HepG2 (cell line): ENCODE measurements at regions not wholly inside any gene's neighbourhood (a gene's known extent, or its start where the extent isn't known, plus 50 kb on each side); places are given as distances from the start of the nearest gene placed in this dataset.
A peak's percentile ranks its signal among the peaks of the same experiment; 100 is the strongest.

ENCODE experiments used
- AGO2 ChIP-seq: fragments of 200-400 bp; formaldehyde crosslinking; optimal IDR thresholded peaks from 2 replicates; pipeline ENCODE3; 2017; ENCODE audit warnings: mild to moderate bottlenecking, low read depth, low read length, moderate library complexity
- ARHGAP35 ChIP-seq: sonication (generic); formaldehyde crosslinking; IDR thresholded peaks from 2 replicates; pipeline ENCODE4 v1.9.0; 2022; ENCODE audit warnings: mild to moderate bottlenecking, inconsistent platforms, moderate library complexity, missing genetic modification reagents, borderline replicate concordance
- CTCF ChIP-seq: sonication (generic); formaldehyde crosslinking; IDR thresholded peaks from 2 replicates; pipeline ENCODE4 v1.5.0; 2020; ENCODE audit warnings: mild to moderate bottlenecking, missing genetic modification reagents, moderate library complexity
- ESRRA ChIP-seq: sonication (generic); formaldehyde crosslinking; IDR thresholded peaks from 2 replicates; pipeline ENCODE4 v1.5.1; 2020; ENCODE audit warnings: mild to moderate bottlenecking, low read depth, missing genetic modification reagents
- FOSL2 ChIP-seq: sonication (generic); formaldehyde crosslinking; IDR thresholded peaks from 2 replicates; pipeline ENCODE4 v1.4.0; 2020; ENCODE audit warnings: missing genetic modification reagents
- FOXK2 ChIP-seq: fragments of 450-650 bp; IDR thresholded peaks from 2 replicates; pipeline ENCODE4 v1.6.1; 2016
- MEIS2 ChIP-seq: sonication (generic); formaldehyde crosslinking; IDR thresholded peaks from 2 replicates; pipeline ENCODE4 v1.9.0; 2021; ENCODE audit warnings: mild to moderate bottlenecking, missing genetic modification reagents
- NONO ChIP-seq, 2 experiments: fragments of 450-650 bp in 1 of 2; sonication (generic) in 1 of 2; formaldehyde crosslinking in 1 of 2; IDR thresholded peaks in 1 of 2; conservative IDR thresholded peaks in 1 of 2; 2 replicates each; pipeline versions ENCODE4 v1.6.1 to v1.8.0; 2017 to 2022; ENCODE audit warnings: mild to moderate bottlenecking in 1 of 2, missing genetic modification reagents in 1 of 2, moderate library complexity in 1 of 2
- PCBP2 ChIP-seq: fragments of 200-400 bp; formaldehyde crosslinking; optimal IDR thresholded peaks from 2 replicates; pipeline ENCODE3; 2018; ENCODE audit warnings: low read length, low read depth; ENCODE audit not compliant: poor library complexity, severe bottlenecking
- PRMT3 ChIP-seq: sonication (generic); formaldehyde crosslinking; IDR thresholded peaks from 2 replicates; pipeline ENCODE4 v1.8.1; 2022; ENCODE audit warnings: low read depth, mild to moderate bottlenecking, moderate library complexity, missing genetic modification reagents, borderline replicate concordance
- SALL1 ChIP-seq: sonication (generic); formaldehyde crosslinking; IDR thresholded peaks from 2 replicates; pipeline ENCODE4 v1.8.0; 2022; ENCODE audit warnings: mild to moderate bottlenecking, missing genetic modification reagents
- SNAPC2 ChIP-seq: sonication (generic); formaldehyde crosslinking; IDR thresholded peaks from 2 replicates; pipeline ENCODE4 v1.8.1; 2022; ENCODE audit warnings: mild to moderate bottlenecking, missing genetic modification reagents
- STAT5B ChIP-seq: sonication (generic); formaldehyde crosslinking; IDR thresholded peaks from 2 replicates; pipeline ENCODE4 v1.4.0; 2020; ENCODE audit warnings: missing genetic modification reagents
- TBL1XR1 ChIP-seq: fragments of 150-350 bp; IDR thresholded peaks from 2 replicates; pipeline ENCODE4 v1.6.1; 2014; ENCODE audit warnings: borderline replicate concordance, low read length; ENCODE audit not compliant: partially characterized antibody
- TBP ChIP-seq: sonication (generic); formaldehyde crosslinking; IDR thresholded peaks from 2 replicates; pipeline ENCODE4 v1.5.0; 2020; ENCODE audit warnings: missing genetic modification reagents
- TFDP2 ChIP-seq: sonication (generic); formaldehyde crosslinking; IDR thresholded peaks from 2 replicates; pipeline ENCODE4 v1.4.0; 2020; ENCODE audit warnings: missing genetic modification reagents
- YY1 ChIP-seq: IDR thresholded peaks from 2 replicates; pipeline ENCODE4 v1.6.1; 2011; ENCODE audit warnings: low read length, low read depth, moderate library complexity, mild to moderate bottlenecking; ENCODE audit not compliant: insufficient read depth, insufficient replicate concordance
- ZBTB33 ChIP-seq: sonication (generic); formaldehyde crosslinking; IDR thresholded peaks from 2 replicates; pipeline ENCODE4 v1.4.0; 2020; ENCODE audit warnings: missing genetic modification reagents
- ZC3H4 ChIP-seq: sonication (generic); formaldehyde crosslinking; IDR thresholded peaks from 2 replicates; pipeline ENCODE4 v1.4.0; 2020; ENCODE audit warnings: missing genetic modification reagents, borderline replicate concordance
- ZNF230 ChIP-seq: sonication (generic); formaldehyde crosslinking; IDR thresholded peaks from 2 replicates; pipeline ENCODE4 v1.4.0; 2020; ENCODE audit warnings: mild to moderate bottlenecking, missing genetic modification reagents
- ZNF24 ChIP-seq: fragments of 450-650 bp; IDR thresholded peaks from 2 replicates; pipeline ENCODE4 v1.6.1; 2017; ENCODE audit warnings: antibody characterized with exemption, mild to moderate bottlenecking
- ZNF251 ChIP-seq: sonication (generic); formaldehyde crosslinking; IDR thresholded peaks from 2 replicates; pipeline ENCODE4 v1.9.0; 2021; ENCODE audit warnings: mild to moderate bottlenecking, missing genetic modification reagents
- ZNF484 ChIP-seq: sonication (generic); formaldehyde crosslinking; IDR thresholded peaks from 2 replicates; pipeline ENCODE4 v1.5.1; 2020; ENCODE audit warnings: mild to moderate bottlenecking, low read depth, missing genetic modification reagents, borderline replicate concordance
- ZNF674 ChIP-seq: sonication (generic); formaldehyde crosslinking; IDR thresholded peaks from 2 replicates; pipeline ENCODE4 v1.5.0; 2020; ENCODE audit warnings: low read depth, mild to moderate bottlenecking, missing genetic modification reagents
- ZNF839 ChIP-seq: sonication (generic); formaldehyde crosslinking; IDR thresholded peaks from 2 replicates; pipeline ENCODE4 v1.4.0; 2020; ENCODE audit warnings: missing genetic modification reagents, mild to moderate bottlenecking, borderline replicate concordance

- TF ChIP-seq FOXK2 (no peak), SNAPC2 (CRISPR knock-in tag) (no peak), ZNF674 (CRISPR knock-in tag) (no peak), FOSL2 (CRISPR knock-in tag) (peak; percentile 83), YY1 (peak; percentile 79), ESRRA (CRISPR knock-in tag) (peak; percentile 92), MEIS2 (CRISPR knock-in tag) (peak; percentile 68; the same call in 1 of the 2 replicates), NONO (IDR thresholded peaks at IDR 0.05) (no peak), NONO (CRISPR knock-in tag; conservative IDR thresholded peaks at IDR 0.05) (peak; percentile 92), PCBP2 (peak; percentile 0), TBL1XR1 (no peak), STAT5B (CRISPR knock-in tag) (no peak), TBP (CRISPR knock-in tag) (no peak), ZNF230 (CRISPR knock-in tag) (peak; percentile 82; the same call in 1 of the 2 replicates), ZNF251 (no peak), AGO2 (peak; percentile 92), ZBTB33 (CRISPR knock-in tag) (peak; percentile 83), TFDP2 (peak; percentile 74), PRMT3 (CRISPR knock-in tag) (peak; percentile 56; the same call in 1 of the 2 replicates), ZNF24 (peak; percentile 19; the same call in 1 of the 2 replicates), ZC3H4 (CRISPR knock-in tag) (no peak), ZNF484 (CRISPR knock-in tag) (no peak), ARHGAP35 (no peak; the same call in 1 of the 2 replicates), SALL1 (CRISPR knock-in tag) (peak; percentile 95), CTCF (CRISPR knock-in tag) (peak; percentile 99), ZNF839 (CRISPR knock-in tag) (0 out of 2 replicates have a peak, but pooled peaks have one; percentile 60)
These were observed 182.6 kb upstream of the HAAO start (continued) for GRCh38 chr2:42974721-42975717.
